HG03103 (cell line): ENCODE measurements at regions not wholly inside any gene's neighbourhood (a gene's known extent, or its start where the extent isn't known, plus 50 kb on each side); places are given as distances from the start of the nearest gene placed in this dataset.
"Not testable (repeated sequence)": the region's sequence is repeated elsewhere in the genome, so short reads cannot be mapped to it uniquely, and the experiment has no call there.

Experiments used
- ATAC-seq: cut with Tn5 transposase; IDR thresholded peaks from one replicate; pipeline ENCODE4 v1.9.1; 2021; ENCODE audit warnings: low read depth; ENCODE audit not compliant: unreplicated experiment

- ATAC-seq = not testable (repeated sequence)
These were observed 52.2 kb upstream of the SGO1 start for GRCh38 chr3:20238199-20238598.

- ATAC-seq = no peak
These were observed 50.6 kb upstream of the SGO1 start for GRCh38 chr3:20236603-20237002.
